NOMO-1 (cell line): ENCODE measurements at regions not wholly inside any gene's neighbourhood (a gene's known extent, or its start where the extent isn't known, plus 50 kb on each side); places are given as distances from the start of the nearest gene placed in this dataset.

Experiments used
- DNase-seq, 2 experiments: peaks; one replicate each; lab custom pipeline; 2025; ENCODE audit not compliant: unreplicated experiment in 2 of 2; lab: John Stamatoyannopoulos, UW

DNA sequence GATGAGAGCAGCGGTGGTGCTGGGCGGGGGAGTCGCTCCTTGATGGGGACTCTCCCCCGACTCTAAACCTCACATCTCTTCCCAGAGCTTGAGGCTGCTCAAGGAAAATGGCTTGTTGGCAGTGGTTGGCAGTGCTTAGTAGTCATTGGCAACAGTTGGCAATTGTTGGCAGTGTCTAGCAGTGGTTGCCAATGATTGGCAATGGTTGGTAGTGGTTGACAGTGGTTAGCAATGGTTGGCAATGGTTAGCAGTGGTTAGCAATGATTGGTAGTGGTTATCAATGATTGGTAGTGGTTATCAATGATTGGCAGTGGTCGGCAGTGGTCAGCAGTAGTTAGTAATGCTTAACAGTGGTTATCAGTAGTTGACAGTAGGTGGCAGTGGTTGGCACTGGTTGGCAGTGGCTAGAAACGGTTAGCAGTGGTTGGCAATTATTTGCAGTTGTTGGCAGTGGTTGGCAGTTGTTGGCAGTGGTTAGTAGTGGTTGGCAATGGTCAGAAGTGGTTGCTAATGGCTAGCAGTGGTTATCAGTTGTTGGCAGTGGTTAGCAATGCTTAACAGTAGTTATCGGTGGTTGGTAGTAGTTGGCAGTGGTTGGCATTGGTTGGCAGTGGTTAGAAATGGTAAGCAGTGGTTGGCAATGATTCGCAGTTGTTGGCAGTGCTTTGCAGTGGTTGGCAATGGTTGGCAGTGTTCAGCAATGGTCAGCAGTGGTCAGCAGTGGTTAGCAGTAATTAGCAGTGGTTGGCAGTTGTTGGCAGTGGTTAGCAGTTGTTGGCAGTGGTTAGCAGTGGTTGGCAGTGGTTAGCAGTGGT, 85.4 kb upstream of the OTOS start:
- DNase-seq, result no peak

DNA sequence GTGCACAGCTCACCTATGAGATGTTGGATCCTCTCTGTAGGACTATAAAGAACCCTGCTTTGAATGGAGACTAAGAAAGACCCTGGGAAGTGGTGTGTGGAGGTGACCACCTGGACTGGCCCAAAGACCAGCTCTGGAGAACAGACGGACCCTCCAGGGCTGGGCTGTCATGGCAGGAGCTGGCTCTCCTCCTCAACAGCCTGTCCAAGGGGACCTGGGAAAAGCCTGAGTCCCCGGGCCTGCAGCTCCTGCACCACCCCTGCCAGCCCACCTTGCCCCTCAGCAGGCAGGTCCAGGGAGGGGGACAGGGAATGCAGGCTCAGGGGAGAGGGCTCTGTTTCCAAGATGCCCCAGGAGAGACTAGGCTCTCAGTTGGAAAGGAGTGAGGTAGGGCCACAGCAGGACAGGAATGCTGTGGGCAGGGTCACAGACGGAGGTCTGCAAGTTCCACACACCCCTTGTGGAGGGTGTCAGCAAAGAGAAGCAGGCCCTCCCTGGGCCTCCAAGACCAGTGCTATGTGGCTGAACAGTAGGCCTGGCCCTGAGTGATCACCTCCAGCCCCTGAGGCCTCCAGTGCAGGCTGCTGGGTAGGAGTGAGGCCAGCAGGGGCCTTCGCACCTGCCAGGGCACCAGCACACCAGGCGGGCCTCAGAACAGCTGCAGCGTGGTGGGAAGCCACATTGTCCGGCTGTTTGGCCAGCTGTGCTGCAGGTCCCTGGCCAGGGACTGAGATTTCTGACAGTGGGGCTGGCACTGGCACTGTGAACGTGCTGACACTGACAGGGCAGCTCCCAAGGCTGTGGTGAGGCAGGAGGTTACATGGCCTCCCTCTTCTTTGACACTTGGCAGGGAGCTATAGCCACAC, 86.4 kb upstream of the OTOS start:
- no peak for DNase-seq

DNA sequence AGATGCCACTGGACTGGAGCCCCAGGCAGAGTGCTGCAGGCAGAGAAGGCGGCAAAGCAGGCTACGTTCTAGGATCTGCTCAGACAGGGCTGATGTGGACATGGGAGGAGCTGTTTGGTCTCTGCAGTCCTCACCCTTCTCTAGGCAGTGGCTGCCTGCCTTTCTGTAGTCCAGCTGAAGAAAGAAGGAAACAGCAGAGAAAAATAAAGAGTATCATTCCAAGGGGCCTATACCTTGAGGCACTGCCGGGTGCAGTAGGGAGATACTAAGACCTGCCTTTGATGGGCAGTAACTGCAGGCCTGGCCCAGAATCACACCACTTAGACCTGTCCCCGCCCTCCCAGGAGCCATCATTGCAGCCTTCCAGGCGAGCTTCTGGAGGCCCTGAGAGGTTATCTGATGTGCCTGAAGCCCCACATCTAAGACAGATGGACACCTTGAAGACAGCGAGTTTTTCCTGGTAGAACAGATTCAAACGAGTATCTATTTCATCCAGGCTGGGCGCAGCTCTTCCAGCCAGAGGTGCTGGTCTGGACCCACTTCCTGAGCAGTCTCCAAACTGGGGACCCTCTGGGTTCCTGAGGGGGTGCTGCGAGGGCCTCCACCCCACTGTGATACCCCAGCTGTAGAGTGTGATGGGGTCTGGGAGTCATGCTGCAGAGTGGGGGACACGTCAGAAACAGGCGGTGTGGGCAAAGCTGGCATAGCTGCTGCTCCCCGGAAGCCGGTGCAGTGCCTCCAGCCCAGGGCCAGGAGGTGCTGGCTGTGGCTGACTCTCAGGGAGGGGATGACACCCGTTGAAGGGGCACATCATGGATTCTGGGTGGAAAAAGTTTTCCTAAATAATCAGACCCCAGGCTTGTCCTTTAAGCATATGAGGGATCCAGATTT, 87.3 kb upstream of the OTOS start:
- DNase-seq, result no peak

DNA sequence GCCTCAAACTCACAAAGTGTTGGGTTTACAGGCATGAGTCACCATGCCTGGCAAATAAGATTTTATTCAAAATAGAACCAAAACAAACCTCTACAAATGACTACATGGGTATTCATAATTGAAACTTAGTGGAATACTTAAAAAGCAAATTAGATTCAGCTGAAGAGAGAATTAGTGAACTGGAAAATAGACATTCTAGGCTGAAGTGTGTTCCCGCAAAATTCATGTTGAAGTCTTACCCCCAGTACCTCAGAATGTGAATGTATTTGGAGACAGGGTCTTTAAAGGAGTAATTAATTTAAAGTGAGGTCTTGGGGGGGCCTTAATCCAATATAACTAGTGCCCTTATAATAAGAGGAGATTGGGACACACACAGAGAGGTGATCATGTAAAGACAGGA, 88.5 kb upstream of the OTOS start:
- DNase-seq, result no peak

DNA sequence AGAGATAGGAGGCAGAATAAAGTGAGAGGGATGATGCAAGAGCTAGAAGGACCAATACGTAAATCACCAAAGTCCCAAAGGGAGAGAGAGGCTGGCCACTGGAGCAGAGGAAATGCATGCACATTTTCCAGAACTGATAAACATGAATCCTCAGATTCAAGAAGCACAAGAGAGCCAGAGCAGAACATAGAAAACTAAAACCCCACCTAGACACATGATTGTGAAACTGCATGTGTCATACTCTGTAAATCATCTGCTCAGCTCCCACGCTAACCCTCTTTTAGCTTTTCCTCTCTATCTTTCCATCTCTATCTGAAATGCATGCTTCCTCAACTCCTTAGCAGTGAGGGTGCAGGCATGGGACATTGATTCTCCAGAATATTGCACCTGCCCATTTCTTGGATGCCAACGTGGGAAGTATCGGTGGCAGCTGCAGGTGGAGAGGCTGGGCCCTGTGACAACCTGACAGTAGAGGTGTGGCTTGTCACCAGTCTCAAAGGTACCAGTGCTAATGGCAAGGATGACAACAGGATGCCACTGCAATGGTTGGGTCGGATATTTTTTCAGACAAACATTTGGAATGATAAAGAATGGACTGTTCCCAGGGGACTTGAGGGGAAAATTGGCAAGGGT, 89.3 kb upstream of the OTOS start:
- peak in 1 of 2 experiments; percentile 23 for DNase-seq

DNA sequence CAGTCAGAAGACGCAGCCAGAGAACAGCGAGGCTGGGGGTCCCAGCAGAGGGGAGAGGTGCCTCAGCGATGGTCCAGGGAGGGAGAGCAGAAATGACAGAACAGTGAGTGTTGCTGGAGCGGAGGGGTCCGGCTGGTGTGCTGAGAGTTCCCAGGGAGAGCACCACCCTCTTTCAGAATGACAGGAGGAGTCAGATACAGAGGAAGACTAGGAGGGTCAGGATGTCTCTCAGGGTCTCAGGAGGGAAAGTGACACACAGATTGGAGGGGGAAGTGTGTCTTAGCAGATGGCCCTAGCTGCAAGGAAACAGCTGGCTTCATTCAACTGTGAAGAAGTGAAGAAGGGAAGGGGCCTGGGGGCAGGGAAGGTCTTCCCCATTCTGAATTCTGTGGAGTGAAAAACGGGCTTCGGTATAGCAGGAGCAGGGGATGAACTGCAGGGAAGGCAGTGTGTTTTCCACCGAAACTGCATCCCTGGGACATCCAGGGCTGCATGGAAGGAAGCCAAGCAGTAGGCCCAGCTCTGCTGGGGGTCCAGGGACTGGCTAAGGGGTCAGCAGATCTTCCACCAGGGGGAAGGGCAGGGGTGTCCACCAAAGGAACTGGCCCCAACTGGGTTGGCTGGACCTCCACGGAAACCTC, 90.0 kb upstream of the OTOS start:
- no peak for DNase-seq

DNA sequence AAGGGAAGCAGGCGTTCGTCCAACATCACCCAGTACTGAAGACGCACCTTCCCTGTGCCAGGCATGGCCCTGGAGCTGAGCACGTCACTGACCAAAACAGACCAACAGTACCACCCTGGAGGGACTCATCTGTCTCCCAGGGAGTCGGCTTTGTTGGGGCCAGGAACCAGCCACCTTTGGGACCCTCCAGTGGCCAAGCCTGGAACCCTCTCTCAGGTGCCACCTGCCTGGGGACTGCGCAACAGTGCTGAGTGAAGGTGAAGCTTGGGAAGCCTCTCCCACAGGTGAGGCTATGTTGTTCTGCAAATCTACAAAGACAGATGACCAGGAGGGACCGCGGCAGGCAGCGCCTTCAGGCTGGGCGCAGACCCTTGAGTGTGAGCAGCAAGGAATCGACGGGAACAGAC, 91.4 kb upstream of the OTOS start:
- DNase-seq, result no peak

DNA sequence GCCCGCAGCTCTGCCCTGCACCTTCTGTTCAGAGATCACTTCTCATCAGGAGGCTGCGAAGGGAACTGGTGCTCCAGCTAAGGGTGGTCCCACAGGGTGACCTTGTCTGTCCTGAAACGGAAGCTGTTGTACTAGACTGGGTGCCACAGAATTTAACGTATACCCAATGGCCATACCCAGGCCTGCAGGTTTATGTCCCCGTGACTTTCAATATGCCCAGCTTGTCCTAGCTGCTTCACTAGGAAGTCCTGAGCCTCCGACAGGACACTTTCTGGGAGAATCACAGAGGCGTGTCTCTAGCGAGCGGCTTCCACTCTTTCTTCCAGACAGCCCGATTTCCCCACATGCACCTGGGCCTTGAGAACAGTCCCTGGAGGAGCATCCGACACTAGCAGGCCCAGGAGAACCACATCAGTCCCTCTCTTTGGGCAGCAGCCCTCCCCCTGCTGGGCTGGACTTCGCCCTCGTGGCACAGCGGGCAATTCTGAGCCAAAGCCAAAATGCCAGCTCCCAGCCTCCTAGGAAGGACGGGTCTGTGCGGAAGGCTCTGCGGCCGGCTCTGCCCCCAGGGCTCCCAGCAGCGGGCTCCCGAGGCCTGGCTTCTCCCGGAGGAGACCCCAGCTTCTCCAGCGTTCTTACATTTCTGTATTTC, 91.9 kb upstream of the OTOS start:
- no peak for DNase-seq

- DNase-seq, result peak; percentile 59 to 75
Observed at GRCh38 chr2:240232961-240233884, 92.8 kb upstream of the OTOS start.

DNA sequence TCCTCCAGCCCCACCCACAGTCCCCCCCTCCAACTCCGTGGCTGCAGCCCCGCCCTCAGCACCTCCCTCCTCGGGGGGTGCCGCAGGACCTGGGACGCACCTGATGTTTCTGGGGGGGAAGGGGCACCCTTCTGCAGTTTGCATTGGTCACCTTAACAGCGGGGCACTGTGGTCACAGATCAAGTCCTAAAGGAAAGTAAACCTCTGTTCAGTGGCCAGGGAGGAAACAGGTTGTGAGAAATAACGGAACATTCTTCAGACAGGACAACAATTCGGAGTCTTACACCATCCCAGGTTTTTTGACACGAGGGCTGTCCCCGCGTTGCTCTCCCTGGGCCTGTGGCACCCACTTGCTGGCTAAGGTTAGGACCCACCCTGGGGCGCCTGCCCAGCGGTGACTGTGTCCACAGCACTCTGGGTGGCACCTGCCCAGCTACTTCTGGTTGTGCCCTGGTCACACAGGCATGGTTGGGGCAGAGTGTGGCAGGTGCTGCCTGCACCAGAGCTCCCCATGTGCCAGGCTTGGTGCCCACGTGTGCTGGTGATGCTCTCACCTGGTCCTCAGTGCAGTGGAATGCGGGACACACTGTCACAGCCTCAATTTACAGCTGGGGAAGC, 93.5 kb upstream of the OTOS start:
- peak in 1 of 2 experiments; percentile 17 for DNase-seq

DNA sequence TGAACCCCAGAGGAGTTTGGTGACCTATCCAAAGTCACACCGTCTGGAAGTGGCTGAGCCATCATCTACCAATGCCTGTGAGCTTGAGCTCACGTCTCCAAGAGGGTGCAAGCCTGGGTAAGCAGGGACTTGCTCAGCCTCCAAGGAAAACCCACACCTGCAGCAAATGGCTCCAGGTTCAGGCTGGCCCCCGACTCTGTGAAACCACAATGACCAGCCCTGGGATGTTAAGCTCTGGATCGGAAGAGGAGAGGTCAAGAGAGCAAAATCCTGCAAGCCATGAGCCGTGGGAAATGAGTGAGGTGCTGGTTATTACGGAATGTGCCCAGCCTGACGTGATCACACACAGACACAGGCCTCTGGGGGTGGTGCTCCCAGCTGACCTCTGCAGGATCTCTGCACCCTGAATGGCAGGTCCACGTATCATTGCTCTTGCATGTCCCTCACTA, 94.1 kb upstream of the OTOS start:
- no peak for DNase-seq

- no peak for DNase-seq
Observed at GRCh38 chr2:240235149-240235803, 94.8 kb upstream of the OTOS start.

- no peak for DNase-seq
Observed at GRCh38 chr2:240235811-240236210, 95.4 kb upstream of the OTOS start.

DNA sequence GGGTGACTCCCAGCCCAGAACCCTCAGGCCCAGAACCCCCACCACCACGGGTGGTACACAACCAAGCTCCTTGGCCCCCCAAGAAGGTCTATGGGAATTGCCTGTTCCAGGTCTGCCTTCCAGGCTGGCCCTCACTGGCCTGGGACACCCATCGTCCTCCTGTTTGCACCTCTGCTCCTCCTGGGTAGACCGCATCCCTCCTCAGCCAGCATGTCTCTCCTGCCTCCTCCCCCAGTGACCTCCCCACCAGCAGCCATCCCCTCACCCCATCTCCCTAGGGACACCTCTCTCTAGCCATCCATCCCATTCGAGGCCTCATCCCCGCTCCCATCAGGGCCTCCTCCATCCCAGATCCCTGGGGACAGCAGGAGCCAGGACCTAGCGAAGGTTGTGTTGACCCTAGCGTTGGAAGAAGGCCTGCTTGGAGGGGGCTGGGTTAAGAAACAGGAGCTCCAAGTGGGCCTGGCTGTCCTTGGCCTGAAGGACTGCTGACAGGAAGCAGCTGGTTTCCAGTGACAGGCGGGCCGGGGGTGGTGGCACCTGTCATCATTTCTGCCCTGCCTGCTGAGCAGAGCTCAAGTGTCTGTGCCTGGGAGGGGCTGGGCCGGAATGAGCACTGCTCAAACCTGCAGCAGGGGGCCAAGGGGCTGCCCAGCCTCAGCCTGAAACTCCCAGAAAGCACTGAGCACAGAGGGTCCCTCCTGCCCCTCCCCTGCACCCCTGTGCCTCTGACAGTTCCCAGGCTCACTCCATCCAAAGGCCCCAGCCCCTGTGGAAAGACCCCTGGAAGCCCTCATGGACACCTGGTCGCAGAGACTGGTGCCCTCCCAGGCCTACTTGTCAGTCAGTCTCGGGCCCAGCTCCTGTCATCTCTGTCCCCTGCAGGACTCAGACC, 96.0 kb upstream of the OTOS start:
- DNase-seq, result no peak

- DNase-seq, result no peak
Observed at GRCh38 chr2:240237609-240238174, 97.2 kb upstream of the OTOS start.

DNA sequence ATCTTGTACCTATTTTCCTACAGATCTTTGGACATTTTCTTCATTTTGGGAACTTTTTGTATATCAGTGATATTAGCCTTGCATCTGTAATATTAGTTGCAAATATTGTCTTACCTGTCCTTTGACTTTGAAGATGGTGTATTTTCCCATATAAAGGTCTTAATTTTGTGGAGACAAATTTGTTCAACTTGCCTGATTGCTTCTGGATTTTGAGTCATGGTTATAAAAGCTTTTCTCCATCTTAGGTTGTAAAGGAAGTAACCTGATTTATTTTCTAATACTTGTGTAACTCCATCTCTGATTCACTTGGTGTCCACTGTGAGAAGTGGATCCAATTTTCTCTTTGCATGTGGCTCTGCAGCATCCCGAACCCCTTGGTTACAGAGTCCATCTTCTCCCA, 97.7 kb upstream of the OTOS start:
- DNase-seq, result no peak
